ENCODE measurements at regions not wholly inside any gene's neighbourhood (a gene's known extent, or its start where the extent isn't known, plus 50 kb on each side); places are given as distances from the start of the nearest gene placed in this dataset.

DNA sequence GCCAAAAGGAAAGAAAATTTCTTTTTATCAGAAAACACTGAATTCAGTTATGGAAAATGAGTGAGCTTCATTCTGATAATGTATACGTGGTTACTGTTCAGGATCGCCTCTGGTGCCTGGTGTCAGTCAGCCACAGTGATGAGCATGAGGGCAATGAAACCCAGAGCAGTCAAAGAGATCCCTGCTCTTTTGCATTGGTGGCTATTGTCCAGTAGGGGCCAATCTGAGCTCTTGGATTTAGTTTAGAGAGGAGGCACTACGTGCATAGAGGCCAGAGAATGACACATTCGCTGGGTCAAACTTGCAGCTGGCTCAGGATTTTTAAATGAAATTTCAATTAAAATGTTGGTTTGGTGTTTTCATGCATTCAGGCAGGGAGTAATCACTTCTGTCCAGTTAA, 522.9 kb downstream of the TMEM182 start:
- DNase-seq, result no peak

DNA sequence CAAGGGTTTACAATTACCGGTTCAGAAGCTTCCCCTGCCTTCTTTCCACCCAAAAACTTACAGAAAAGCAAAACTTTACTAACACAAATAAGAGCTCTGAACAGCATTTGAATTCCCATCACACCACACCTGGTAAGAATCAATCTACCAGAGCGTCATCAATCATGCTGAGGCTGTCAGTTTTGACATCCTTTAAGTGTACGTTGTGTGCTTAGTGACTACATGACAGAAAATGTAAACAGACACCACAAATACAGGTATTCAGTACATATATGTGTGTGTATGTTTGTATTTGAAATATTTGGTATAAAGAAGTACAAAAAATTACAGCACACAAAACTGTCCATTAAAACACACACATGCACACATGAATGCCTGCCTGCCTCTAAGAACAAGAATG, 523.5 kb downstream of the TMEM182 start:
- no peak for DNase-seq

DNA sequence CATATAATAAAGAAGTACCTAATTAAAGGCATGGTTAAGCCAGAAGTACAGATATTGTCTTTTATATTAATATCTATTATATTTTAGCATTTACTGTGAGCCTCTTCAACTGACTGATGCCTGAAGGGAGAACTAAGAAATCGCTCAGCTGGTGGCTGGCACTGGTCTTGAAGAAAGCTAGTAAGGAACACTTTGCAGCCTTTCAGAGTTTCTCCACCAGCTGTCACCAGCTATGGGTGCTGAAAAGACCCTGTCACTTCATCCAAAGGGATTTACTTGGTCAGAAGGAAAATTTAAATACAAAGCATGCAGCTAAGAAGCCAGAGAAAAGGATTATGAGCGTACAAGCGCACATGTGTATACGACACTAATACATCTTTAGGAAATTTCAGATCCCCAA, 525.9 kb downstream of the TMEM182 start:
- DNase-seq, result no peak

DNA sequence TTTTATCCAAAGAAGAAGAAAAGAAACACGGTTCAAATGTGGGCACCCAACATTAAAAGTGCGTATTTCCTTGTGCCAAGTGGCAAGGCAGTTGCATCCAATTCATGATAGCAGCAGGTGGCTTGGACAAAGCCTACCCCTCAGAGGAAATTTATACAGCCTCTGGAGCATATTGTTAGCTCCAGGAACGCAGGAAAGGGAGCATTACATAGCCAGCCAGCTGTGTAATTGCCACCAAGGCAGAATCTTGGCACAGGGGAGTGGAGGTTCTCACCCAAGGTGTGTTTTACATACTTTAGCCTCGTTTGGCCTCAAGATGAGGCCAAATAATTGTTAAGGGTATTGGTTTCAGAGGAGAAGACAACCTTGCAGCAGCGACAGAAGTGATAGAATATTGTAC, 526.9 kb downstream of the TMEM182 start:
- no peak for DNase-seq

DNA sequence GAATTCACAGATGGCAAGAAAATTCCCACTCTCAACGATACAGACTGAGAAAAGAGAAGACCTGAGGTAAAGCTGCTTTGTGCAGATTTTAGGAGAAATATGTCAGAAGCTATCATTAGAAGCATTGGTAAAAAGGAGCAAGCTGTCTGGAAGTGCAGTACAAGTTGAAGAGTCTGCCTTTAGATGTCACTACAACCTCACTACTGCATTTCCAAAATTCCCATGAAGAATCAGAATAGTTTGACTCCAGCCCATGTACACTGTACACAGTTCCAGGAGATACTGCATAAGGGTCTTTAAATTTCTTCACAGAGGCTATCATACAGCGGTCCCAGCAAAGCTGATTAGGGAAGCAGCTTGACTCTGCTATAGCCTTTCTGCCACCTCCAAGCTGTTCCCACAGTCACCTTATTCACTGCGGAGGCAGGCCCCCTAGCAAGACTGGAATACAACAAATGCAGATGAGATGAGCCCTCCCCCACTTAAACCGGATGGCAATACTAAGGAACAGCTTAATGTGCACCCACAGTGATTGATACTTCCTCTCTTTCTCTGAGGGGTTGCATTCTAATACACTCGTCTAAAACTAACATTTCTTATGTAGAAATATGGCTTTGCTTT, 527.4 kb downstream of the TMEM182 start:
- peak; percentile 3 for DNase-seq

DNA sequence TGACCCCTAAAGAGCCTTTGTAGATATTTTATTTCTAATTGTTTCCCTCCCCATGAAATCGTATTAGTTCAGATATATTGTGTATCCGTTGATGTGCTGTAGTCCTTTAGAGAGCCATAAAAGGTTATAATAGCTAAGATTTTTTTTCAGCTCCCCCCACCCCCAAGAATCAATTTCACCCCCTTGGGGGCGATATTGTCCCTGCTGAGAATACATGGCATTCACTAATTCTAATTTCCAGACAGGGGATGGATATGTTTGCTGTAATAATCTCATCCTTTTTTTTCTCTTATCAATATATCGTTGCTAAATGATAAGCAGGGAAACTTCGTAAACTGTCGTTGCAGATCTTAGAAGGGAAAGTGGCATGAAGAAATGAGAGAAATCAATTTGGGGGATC, 530.7 kb downstream of the TMEM182 start:
- no peak for DNase-seq

DNA sequence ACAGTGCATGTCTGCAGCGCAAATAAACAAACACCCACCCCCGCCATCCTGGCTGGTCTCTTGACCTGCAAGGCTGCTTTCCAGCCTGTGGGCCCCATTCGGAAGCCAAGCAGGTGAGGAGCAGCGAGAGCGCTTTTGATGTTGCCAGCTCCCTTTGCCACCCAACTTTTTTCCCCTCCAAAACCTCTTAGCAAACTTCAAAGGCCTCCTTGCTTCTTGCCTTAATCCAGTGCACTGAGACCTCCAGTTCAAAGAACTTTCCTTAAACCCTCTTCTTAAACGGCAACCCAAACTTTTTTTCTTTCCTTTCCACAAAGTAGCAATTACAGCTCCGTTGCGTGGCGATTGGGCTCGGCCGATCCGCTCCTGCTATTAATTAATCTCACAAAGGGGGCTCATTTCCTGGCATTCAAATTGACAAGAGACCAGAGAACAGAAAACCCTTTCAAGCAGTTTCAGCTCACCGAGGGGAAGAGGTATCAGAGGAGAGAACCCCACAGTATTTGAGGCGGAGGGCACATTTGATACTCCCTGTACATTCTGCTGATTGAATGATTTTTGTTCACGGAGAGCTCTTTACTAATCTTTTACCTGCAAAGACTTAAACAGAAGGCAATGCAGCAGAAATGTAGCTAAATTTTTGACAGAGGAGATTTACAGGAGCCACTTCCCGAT, 531.4 kb downstream of the TMEM182 start:
- DNase-seq, result no peak

DNA sequence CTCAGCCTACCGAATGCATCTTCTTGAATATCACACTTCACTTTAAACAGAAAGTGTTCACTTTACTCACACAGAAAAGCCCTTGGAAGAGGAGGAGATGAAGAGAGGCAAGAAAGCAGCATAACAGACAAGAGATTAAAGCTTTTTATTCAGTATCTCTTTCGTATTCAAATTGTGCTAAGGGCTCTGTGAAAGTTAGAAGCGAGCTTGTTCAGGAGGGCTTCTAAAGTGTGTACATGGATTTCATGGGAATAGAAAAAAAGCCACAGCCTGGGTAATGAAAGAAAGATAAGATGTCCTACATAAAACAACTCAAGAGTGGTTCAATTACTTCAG, 531.9 kb downstream of the TMEM182 start:
- no peak for DNase-seq

DNA sequence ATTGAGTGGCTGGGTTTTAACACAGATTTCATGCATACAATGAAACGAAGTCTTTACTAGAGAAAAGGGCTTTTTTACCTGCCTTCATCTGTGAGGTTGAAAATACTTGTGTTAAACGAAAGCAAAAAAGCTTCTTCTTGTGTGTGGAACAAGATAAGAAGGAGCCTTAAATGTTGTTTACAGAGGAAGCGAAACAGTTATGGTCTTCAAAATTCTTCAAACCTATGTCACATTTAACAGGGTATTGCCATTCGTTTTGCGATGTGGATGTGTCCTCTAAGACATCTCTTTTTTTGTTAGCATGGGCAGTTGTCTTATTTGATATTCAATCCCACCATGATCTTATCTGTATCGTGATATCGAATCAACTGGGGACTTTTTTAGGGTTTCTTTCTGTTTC, 532.6 kb downstream of the TMEM182 start:
- DNase-seq, result no peak

DNA sequence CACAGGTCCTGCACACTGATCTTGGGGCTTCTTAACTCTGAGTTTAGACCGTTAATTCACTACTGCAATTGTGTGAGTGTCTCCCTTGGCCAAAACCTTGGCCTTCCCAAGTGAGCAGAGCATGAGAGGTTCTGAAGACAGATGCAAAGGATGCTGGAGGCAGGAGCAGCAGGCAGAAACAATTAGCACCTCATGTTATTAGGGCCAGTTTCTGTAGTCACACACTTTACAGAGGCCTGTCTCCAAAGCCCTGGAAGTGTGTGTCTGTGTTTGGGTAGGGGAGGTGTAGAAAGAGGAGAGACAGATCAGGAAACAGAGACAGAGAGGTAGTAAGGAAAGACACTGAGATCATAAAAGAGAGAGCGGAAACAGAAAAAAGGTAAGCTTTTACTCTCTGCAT, 533.8 kb downstream of the TMEM182 start:
- DNase-seq, result no peak

DNA sequence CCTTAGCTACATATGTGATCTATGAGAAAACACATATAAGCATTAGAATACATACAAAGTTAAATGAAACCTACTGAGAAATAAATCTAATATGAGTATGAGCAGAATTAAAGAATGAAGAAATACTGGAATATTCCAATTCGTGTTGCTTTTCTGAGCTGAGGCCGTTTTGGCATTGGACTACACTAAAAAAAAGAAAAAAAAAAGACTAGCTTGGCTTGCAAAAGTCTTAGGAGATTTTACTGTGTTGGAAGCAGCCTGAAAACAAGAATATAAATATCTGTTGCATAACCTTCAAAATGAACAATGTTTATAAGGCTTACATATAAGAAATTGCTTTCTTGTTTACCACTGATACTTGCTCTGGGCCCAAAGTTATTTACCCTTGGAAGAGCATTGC, 562.8 kb downstream of the TMEM182 start:
- no peak for DNase-seq

DNA sequence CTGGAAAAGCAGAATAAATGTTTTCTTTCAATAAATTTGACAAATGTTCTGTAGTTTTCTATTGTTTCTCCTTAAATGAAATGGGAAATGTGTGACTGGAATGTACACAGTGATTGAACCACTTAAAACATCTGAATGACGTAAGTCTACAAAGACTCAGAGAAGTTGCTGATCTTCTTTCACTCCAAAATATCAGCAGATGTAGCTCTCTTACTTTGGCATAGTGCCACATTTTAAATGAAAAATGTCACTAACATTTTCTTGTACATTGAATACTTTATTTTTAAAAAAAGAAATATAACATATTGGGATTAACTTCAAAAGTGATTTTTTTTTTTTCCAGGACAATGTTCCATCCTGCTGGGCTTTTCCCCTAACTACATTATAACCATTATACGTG, 565.6 kb downstream of the TMEM182 start:
- DNase-seq, result no peak

DNA sequence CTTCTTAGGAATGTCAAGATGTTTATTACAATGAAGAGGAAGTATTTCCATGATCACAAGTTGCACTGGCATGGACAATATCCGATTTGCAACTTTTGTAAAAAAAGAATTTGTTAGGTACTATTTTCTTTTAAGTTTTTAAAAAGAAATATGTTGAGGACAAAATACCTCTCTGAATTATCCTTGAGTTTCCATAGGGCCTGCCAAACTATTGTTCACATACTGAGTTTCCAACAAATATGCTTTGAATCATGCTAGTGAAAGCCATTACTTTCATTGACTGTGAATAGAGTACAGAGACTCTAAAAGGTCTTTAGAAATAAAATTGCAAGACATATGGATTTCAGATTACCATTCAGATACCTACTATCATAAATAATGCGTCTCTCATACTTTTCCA, 566.1 kb downstream of the TMEM182 start:
- DNase-seq, result peak; percentile 33

DNA sequence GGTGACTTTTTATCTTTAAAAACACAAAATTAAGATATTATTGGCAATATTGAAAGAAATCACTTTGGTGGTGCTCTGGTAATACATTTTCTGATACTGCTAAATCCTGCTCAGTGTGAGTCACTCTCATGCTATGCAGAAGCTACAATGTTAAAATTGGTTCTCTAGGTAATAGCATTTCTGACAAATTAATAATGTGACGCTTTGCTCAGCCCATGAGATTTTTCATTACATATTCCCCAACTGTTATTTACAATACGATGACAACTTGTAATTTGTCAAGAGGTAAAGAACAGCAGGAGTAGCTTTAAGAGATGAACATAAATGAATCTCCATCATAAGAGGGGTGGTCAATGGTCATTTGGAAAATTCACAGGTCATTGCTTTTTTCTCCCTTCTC, 573.6 kb downstream of the TMEM182 start:
- DNase-seq, result no peak

DNA sequence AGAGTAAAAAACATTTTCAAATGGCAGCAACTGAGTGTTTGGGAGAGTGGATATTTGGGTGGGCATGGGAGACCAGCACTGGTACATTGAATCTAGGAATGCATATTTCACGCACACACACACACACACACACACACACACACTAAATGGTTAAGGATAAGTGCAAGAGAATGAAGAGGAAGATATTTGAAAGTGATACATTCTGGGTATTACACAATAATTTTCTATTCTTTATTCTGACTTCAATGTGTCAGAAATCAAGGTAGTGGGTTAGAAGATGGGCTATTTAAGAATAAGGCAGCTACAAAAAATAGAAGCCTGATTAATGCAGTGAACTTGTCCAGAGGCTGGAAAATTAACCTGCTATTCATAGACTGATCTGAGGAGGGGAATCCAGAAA, 577.0 kb downstream of the TMEM182 start:
- DNase-seq, result no peak

DNA sequence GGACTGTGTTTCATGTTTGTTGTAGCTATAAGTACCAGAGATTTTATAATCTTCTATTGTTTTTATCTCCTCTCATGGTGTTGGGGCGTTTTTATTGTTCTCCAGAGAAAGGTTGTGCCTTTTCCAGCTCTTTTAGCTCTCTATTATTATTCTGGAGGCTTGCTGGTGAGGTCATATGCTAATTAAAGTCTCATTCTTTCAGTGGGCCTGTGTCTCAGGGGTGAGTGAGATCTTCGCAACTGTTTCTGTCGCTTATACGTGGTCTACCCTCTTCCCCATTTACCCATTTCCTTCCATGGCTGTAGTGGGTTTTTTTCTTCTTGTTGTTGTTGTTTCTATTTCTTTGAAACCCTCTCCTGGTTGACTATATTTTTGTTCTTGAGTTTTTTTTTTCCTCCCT, 584.9 kb downstream of the TMEM182 start:
- DNase-seq, result no peak

DNA sequence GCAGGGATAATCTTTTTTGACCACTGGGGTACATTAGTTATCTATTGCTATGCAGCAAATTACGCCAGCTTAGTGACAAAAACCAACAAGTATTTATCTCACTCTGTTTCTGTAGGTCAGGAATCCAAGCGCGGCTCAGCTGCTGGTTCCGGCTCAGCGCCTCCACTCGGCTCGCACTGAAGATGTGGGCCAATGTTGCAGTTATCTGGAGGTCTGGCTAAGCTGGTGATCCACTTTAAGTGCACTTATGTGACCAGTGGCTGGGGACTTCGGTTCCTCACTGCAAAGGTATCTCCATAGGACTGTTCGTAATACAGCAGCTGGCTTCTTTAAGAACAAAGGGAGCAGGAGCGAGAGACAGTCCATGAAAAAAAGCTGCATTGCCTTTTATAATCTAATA, 591.9 kb downstream of the TMEM182 start:
- DNase-seq, result no peak

DNA sequence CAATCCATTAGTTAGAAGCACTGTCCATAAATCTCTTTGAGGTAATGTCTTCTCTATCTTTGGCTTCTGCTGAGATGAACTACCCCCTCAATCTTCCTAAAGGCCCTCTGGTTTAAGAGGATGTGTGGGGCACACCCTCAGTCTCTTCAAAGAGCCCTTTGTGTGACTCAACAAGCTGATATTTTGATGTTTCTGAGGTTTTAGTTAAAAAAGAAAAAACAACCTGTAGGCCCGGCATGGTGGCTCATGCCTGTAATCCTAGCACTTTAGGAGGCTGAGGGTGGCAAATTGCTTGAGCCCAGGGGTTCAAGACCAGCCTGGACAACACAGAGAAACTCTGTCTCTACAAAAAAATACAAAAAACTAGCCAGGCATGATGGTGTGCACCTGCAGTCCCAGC, 593.5 kb downstream of the TMEM182 start:
- DNase-seq, result no peak

DNA sequence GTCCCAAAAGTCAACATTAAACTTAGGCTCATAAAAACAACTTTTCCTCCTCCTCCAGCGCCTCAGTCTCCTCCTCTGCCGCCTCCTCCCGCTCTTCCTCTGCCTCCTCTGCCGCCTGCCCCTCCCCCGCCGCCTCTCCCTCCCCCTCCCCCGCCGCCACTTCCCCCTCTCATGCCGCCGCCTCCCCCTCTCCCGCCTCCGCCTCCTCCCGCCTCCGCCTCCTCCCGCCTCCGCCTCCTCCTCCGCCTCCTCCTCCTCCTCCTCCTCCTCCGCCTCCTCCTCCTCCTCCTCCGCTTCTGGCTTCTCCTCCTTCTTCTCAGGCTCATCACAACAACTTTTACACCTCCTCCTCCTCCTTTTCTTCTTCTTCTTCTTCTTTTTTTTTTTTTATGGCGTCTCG, 599.9 kb downstream of the TMEM182 start:
- no peak for DNase-seq

DNA sequence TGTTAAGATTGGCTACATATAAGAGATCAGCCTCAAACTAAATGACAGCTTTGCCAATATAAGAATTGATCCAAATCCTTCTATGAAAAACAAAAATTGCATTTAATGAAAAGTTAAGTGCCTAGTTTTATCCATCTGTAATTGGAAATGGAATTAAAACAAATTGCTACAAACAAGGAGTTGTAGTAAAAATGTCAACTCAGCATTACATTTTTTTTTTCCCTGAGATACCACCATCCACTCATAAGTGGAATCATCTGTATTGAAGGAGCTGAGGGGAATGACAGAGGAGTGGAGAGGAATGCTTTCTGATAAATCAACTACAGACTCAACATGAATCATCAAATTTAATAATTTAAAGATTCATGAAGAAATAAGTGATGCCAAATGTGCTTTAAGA, 601.8 kb downstream of the TMEM182 start:
- no peak for DNase-seq

DNA sequence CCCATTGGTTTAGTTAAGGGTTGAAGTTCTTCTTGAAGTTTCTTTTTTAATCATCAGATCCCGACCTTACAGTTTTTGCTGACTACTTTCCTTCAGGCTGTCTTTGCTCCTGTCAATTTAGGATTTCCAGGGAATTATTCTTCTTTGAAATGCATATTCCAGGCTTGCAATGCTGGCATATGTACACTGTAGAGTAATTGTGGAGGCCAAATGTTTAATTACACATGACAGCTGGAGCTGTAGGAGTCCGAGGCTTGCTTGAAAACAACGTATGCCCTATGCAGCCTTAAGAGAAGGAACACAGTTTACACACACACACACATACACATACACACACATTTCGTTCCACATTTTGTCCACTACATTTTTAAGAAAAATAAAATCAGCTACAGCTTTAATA, 602.3 kb downstream of the TMEM182 start:
- no peak for DNase-seq

DNA sequence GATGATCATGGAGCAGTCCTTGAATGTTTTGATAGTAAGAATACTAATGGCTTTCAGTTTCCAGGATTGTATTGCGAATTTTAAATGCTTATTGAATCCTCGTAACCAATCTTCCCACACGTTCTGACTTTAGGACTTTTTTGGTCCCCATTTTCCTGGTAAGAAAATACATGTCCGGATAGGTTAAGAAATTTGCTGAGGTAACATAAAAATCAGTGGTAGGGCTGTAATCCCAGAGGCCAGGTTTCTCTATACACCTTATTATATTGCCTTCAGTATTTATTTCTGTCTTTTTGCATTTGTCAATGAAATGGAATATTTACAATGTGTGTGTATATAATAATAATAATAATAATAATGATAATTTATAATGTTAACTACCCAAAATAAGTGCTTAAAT, 603.2 kb downstream of the TMEM182 start:
- no peak for DNase-seq

DNA sequence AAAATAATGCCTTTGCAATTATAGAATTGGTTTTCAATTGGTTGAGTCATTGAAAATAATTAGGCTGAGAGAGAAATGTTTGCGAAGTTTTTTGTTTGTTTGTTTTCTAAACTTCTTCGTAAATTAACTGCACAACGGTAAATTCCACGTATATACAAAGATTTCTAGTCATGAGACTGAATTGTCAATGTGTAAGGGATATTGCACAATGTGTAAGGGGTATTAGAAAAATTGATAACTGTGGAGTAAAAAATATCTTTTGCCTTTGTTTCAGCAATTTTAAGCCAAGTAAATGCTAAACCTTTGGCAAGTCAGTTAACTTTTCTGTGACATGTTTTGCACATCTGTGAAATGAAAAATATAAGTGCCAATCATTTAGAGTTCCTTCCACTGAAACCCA, 606.0 kb downstream of the TMEM182 start:
- DNase-seq, result no peak

DNA sequence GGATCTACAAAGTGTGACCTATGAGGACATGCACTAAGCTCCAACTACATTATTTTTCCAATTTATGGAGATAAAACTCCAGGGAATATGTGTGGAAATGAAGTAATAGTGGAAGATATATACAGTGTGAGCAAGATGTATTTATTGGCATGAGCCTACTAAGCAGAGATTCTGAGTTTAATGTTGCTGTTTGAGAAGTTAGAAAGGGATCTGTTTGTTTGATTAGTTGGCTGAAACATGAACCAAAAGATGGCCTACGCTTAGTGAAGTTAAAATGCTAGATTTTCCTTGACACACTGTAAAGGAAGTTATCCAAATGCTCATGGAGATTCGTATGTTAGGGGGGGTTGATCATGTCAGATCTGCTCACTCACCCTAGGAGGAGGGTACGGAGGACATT, 621.7 kb downstream of the TMEM182 start:
- DNase-seq, result no peak

DNA sequence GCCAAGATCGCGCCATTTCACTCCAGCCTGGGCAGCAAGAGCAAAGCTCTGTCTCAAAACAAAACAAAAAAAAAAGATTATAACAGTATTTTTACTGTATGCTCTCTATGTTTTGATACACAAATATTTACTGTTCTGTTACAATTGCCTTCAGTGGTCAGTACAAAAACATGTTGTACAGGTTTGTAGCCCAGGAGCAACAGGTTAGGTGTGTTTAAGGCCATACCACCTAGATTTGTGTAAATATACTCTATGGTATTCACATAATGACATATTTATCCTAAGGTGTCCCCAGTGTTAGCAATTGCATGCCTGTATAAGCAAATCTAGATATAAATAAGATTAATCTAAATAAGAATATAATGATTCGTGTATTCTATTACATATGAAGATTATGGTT, 625.0 kb downstream of the TMEM182 start:
- no peak for DNase-seq
